Endometrial microvascular endothelial cells (primary cell): ENCODE measurements at regions not wholly inside any gene's neighbourhood (a gene's known extent, or its start where the extent isn't known, plus 50 kb on each side); places are given as distances from the start of the nearest gene placed in this dataset.

Experiments used
- in situ Hi-C: cut with HindIII; loops from 2 replicates; pipeline ENCODE4 v1.10.0; 2017; ENCODE audit warnings: low sequenced_read_pairs, low pct_unique_long_range_greater_than_20kb; ENCODE audit errors: inconsistent ontology term

DNA sequence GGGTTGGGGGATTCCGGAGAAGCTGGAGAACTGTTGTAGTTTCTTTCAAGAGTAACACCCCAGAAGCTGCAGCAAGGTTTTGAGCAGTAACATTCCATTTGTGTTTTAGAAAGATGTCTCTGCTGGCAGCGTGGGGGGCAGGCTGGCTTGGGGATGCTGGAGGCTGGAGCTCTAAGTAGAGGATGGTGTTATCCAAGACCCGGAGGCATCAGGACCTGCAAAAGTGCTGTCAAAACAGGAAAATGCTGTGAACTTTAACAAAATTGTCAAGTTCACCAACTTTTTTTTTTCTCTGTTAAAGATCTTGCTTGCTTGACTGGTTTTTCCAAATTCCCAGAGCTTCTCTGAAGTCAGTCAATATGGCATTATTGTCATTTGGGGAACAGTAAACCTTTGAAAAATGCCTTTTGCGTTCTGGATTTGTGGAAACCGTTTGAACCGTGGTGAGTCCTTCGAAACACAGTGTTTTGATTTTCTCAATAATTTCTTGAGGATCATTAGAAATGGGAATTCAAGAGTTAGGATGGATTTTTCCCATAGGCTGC lies 189.6 kb upstream of the NLRP1 start:
- in situ Hi-C loops = no loop called here

DNA sequence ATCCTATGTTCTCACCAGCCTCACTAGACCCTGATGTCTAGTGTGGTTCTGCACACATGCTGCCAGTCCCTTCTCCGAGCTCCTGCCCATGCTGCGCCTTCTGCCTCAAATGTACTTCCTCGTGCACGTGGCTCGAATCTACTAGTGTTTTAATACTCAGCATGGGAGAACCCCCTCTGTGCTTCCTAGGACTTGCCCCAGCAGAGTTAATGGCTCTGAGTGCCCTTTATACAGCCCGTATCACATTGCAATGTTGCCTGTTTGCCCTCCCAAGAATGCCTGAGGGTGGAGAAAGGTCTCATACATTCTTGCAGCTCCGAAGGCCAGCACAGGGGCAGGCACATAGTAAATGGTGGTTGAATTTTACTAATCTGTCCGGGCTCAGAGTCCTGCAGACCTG lies 190.8 kb upstream of the NLRP1 start:
- in situ Hi-C loops = no loop called here

GRCh38 chr17:5780476-5780875 lies 196.2 kb upstream of the NLRP1 start:
- in situ Hi-C loops = no loop called here

DNA sequence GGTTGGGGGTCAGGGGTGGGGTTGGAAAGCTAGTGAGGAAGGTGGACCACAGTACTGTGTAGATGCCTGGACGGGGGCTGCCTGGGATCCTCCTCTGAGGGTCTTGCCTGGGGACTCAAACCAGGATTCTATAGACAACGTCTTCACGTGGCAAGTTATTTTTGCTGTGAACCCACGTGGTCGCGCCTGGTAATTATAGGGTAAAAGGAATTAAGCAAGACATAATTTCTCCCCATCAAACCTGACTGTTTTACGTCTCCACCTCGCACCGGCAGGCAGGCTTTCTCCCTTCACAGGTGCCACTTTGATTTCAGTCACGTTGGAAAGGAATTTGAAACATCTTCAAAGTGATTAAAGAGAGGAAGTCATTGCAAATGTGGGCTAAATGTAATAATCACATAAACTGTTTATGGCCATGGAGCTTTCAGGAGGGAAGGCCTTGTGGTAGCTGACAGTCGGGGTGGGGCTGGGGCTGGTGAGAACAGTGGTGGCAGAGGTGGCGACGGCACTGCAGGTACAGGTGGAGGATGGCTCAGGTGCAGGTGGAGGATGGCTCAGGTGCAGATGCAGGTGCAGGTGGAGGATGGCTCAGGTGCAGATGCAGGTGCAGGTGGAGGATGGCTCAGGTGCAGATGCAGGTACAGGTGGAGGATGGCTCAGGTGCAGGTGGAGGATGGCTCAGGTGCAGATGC lies 197.1 kb upstream of the NLRP1 start:
- in situ Hi-C loops = no loop called here

GRCh38 chr17:5783269-5783668 lies 199.0 kb upstream of the NLRP1 start:
- in situ Hi-C loops = no loop called here

GRCh38 chr17:5783851-5784250 lies 199.5 kb upstream of the NLRP1 start:
- in situ Hi-C loops = no loop called here

DNA sequence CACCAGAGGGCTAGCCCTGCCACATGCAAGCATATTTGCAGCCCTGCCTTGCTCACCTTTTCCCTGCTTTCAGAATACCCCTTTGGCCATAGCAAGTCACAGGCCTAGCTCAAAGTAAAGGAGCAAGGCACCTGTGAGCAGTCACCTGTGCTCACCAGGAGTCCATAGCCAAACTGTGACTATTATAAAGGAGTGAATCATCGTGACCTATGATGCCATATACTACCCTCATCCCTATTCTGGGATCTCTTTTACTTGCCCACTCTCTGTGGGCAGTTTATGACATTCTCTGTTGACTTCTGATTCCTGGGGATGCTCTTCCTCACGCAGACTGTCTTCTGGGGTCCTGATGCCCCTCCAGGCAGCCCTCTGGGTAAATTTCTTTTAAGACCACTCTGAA lies 200.5 kb upstream of the NLRP1 start:
- in situ Hi-C loops = no loop called here

DNA sequence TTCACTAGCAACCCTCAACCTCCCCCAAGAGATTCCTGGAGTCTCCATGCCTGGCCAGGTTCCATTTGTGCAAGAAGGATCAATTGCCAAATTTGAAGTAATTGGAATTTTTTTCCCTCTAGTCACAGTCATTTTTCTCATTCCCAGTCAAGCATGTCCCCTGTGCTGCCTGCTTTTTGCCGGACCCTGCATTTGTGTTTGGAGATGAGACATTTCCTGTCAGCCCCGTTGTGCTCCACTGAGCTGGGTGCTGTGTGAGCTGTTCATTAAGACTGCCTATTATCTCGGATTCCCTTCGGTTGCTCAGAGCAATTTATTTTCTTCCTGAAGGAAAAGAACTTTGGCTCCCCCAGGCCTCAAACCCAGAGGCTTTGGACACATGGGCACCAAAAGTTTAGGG lies 201.0 kb upstream of the NLRP1 start:
- in situ Hi-C loops = no loop called here

GRCh38 chr17:5785867-5786509 lies 201.7 kb upstream of the NLRP1 start:
- in situ Hi-C loops = no loop called here

DNA sequence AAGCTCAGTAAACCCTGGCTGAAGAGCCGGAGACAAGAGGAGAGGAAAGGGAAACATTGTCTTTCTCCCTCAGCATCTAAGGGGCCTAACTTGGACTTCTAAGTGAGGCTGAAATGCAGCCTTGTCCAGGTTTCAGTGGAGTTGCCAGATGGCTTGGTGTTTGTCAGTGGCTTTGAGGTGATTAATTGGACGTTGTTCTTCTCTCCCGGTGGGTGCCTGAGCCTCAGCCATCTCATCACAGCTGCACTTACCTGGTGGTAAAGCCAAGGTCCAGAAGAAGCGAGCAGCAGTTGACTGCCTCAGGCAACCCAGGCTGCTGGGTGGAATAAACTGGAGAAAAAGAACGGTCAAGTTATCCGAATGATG lies 202.2 kb upstream of the NLRP1 start:
- in situ Hi-C loops = no loop called here

- in situ Hi-C loops = no loop called here
These were observed 204.1 kb upstream of the NLRP1 start for GRCh38 chr17:5788266-5788900.

GRCh38 chr17:5789528-5789927 lies 205.2 kb upstream of the NLRP1 start:
- in situ Hi-C loops = no loop called here

DNA sequence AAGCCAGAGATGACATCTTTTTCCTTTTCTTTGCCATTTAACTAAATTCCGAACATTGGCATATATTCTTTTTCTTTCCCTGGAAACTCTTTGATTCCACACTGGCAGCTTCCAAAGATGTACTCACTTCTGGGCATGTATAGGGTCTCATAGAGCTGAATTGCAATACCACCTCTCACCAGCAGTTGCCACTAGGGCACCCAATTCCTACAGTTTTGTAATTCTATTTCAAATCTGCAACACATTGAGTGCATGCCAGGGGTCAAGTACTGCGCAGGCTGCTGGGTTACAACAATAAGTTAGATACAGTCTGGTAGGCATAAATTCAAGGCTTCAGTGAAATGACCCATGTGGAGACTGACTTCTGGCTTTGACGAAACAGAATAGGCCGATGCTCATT lies 208.8 kb upstream of the NLRP1 start:
- in situ Hi-C loops = no loop called here

DNA sequence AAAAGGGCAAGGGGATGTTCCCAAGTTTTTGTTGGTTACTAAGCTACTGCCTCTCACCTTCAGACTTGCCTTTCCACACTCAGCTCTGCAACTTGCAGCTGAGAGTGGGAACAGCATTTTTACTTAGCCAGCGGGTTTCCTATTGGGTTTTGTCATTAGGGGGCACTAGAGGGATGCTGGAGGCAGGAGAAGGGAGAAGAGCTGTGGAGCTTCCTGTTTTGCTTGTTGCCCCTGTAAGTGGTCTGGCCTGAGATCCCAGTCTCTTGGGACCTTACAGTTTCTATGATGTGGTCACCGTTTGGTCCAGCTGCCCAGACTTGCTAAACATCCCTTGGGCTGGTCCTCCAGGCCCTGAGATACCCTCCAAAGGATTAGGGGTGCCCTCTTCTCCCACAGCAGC lies 209.6 kb upstream of the NLRP1 start:
- in situ Hi-C loops = no loop called here

GRCh38 chr17:5794385-5794784 lies 210.1 kb upstream of the NLRP1 start:
- in situ Hi-C loops = no loop called here

- in situ Hi-C loops = no loop called here
These were observed 210.7 kb upstream of the NLRP1 start for GRCh38 chr17:5794881-5795506.

DNA sequence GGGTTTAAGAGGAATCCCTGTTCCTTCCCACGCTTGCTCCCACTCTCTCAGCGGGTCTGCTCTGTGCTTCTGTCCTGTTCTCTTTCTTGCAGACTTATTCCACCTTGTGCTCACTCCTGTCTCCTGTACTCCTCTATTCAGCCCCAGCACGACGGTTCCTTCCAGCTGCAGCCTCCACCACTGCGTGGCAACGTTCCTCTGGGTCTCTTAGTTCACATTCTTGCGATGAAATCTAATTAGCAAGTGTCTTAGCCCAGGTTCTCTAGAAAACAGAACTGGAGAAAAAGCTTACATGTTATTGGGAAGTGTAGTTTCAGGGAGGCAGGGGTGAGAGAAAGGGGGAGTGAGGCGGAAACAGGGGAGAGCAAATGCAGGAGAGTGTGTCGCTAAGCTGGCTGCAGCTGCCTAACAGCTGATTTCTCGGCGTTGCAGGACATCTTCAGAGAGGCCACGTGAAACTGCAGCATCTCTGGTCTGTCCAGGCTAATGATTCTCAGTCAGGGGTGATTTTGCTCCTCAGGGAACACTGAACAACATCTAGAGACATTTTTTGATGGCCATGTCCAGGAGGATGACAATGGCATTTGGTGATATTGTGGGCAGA lies 213.2 kb upstream of the NLRP1 start:
- in situ Hi-C loops = no loop called here

GRCh38 chr17:5798094-5798493 lies 213.8 kb upstream of the NLRP1 start:
- in situ Hi-C loops = no loop called here

DNA sequence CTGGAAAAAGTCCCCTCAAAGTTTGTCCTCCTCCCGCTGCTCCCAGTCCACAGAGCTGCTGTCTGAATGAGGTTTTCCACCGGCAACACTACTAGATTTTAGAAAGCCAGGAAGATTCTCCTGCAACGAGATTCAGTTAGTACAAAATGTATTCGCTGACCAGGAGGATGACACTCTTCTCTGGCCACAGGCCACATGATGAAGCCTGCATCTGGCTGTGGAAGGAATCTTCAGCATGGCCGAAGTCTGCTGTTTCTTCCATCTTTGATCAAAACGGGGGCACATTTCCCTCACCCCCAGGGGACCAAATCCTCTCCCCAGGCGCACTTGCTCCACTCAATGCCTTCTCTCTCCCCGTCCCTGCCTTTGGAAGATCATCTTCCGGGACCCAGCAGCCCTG lies 215.8 kb upstream of the NLRP1 start:
- in situ Hi-C loops = no loop called here
